Adrenal gland (tissue), 9 donors: ENCODE measurements at regions not wholly inside any gene's neighbourhood (a gene's known extent, or its start where the extent isn't known, plus 50 kb on each side); places are given as distances from the start of the nearest gene placed in this dataset.

Experiments
- DNase-seq, 7 donors: peaks; one replicate each; pipeline ENCODE4 v3.0.0-alpha.2; 2019 to 2020
- H3K27ac ChIP-seq, 5 donors: fragments of 200-600 bp; sonication (generic) in 4 of 5; 1 replicate in 3 of 5; 2 replicates in 2 of 5; pipeline versions ENCODE4 v1.5.1 to v1.8.0; 2016 to 2020; ENCODE audit warnings: mild to moderate bottlenecking in 1 of 5
- H3K27me3 ChIP-seq: fragments of 200-600 bp; 2 replicates; pipeline ENCODE4 v1.8.0; 2021
- H3K36me3 ChIP-seq, 2 donors: fragments of 200-600 bp; replicated peaks in 1 of 2; 1 replicate in 1 of 2; 2 replicates in 1 of 2; pipeline versions ENCODE4 v1.5.1 to v1.8.0; 2018 to 2022
- H3K4me1 ChIP-seq, 2 donors: fragments of 200-600 bp; replicated peaks in 1 of 2; 1 replicate in 1 of 2; 2 replicates in 1 of 2; pipeline versions ENCODE4 v1.5.1 to v1.8.0; 2018 to 2021
- H3K4me3 ChIP-seq, 4 donors: fragments of 200-600 bp; sonication (generic) in 3 of 4; one replicate each; pipeline ENCODE4 v1.5.1; 2016 to 2018
- H3K9me3 ChIP-seq, 3 donors: fragments of 200-600 bp; sonication (generic) in 1 of 3; replicated peaks in 1 of 3; 1 replicate in 2 of 3; 2 replicates in 1 of 3; pipeline versions ENCODE4 v1.5.1 to v1.8.0; 2016 to 2021
- POLR2A ChIP-seq, 2 donors: fragments of 450-650 bp; IDR thresholded peaks; one replicate each; pipeline ENCODE4 v1.6.1; 2017; ENCODE audit warnings: antibody characterized with exemption in 2 of 2, mild to moderate bottlenecking in 2 of 2, moderate library complexity in 1 of 2
- WGBS, 4 donors: extraction: QIAGEN DNeasy Blood & Tissue Kit in 2 of 4; methylation state at CpG; one replicate each; pipeline versions ENCODE4 v1.1.5 to v1.1.7; 2013 to 2017; 5-methylcytosine and 5-hydroxymethylcytosine counted together
- intact Hi-C, 2 donors: fragments of 100-400 bp; cut with DNase I; formaldehyde crosslinking; loops; one replicate each; pipeline versions ENCODE4 v1.14.1 to v1.15.0; 2022 to 2023
- TF ChIP-seq, protein P1 (sequence below), 6 experiments: fragments of 450-650 bp in 4 of 6; fragments of 200-600 bp in 2 of 6; sonication (generic) in 1 of 6; IDR thresholded peaks; 1 replicate in 5 of 6; 2 replicates in 1 of 6; pipeline versions ENCODE4 v1.5.1 to v1.8.0; 2016 to 2021; ENCODE audit warnings: antibody characterized with exemption in 6 of 6, mild to moderate bottlenecking in 2 of 6, moderate library complexity in 1 of 6
- donor health status: healthy with polysubstance abuse.
- donor health status: Bipolar disorder and iron deficiency.
- donor health status: DM: yes; HTN: yes; CAD: no.
- donor health status: DM: no; HTN: no; CAD: no.
- donor health status: DM: no; HTN: no; CAD: no.

DNA sequence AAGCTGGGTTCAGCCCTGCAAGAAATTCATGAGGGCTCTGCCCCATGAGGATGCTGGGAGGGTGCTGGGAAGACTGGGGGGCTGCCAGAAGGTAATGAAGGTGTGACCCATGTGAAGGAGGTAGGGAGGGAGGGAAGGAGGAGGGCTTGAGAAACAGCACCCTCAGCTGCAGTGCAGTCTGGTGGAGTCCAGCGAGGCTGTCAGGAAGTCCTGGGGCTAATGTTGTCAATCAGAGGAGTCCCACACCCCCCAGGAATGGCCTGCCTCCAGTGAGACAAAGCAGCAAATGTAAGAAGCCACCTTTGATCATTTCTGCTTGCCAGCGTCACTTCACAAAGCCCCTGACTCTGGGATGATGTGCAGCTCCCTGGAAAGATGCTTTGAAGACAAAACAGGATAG lies 248.4 kb downstream of the SH3BP4 start:
- TF ChIP-seq, protein P1, sequence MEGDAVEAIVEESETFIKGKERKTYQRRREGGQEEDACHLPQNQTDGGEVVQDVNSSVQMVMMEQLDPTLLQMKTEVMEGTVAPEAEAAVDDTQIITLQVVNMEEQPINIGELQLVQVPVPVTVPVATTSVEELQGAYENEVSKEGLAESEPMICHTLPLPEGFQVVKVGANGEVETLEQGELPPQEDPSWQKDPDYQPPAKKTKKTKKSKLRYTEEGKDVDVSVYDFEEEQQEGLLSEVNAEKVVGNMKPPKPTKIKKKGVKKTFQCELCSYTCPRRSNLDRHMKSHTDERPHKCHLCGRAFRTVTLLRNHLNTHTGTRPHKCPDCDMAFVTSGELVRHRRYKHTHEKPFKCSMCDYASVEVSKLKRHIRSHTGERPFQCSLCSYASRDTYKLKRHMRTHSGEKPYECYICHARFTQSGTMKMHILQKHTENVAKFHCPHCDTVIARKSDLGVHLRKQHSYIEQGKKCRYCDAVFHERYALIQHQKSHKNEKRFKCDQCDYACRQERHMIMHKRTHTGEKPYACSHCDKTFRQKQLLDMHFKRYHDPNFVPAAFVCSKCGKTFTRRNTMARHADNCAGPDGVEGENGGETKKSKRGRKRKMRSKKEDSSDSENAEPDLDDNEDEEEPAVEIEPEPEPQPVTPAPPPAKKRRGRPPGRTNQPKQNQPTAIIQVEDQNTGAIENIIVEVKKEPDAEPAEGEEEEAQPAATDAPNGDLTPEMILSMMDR (IDR thresholded peaks at IDR 0.05): no peak
- TF ChIP-seq POLR2A (IDR thresholded peaks at IDR 0.05): no peak
- Histone ChIP-seq H3K27me3 (no peaks in the 10 kb centered on the region), H3K36me3 (no peaks in the 10 kb centered on the region), H3K4me1 (no peaks in the 10 kb centered on the region), H3K9me3 (no peaks in the 10 kb centered on the region), H3K27ac (no peak overlapping the region), H3K4me3 (no peak overlapping the region)
- intact Hi-C loops: no loop called here
- WGBS, 4 donors: 56 to 82% (median 68%) methylated on average over 2 of the region's 2 CpGs
- DNase-seq: no peak

DNA sequence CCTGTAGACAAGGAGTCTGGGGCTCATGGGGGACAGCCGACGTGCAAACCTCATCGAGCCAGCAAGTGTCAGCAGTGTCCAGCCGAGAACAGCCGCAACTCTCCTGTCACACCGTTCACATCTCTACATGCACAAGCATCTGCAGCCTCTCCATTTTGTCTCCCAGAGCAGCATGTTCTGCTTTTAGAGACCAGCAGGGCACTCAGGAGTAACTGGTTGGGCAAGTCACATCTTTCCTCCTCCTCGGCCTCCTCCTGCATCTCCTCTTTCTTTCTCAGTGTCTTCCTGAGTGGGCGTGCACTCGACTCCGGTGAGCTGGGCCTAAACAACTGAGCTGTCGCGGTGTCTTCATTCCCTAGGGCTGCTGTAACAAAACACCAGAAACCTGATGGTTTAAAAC lies 249.9 kb downstream of the SH3BP4 start:
- intact Hi-C loops: no loop called here
- Histone ChIP-seq H3K27ac (no peak overlapping the region), H3K36me3 (no peaks in the 10 kb centered on the region), H3K9me3 (no peaks in the 10 kb centered on the region), H3K4me1 (no peaks in the 10 kb centered on the region), H3K4me3 (no peak overlapping the region), H3K27me3 (no peaks in the 10 kb centered on the region)
- no peak for DNase-seq
- 78 to 93% (median 81%) methylated on average over 12 of the region's 12 CpGs for WGBS, 4 donors
- TF ChIP-seq POLR2A (IDR thresholded peaks at IDR 0.05): no peak
- TF ChIP-seq, protein P1 (IDR thresholded peaks at IDR 0.05): no peak

DNA sequence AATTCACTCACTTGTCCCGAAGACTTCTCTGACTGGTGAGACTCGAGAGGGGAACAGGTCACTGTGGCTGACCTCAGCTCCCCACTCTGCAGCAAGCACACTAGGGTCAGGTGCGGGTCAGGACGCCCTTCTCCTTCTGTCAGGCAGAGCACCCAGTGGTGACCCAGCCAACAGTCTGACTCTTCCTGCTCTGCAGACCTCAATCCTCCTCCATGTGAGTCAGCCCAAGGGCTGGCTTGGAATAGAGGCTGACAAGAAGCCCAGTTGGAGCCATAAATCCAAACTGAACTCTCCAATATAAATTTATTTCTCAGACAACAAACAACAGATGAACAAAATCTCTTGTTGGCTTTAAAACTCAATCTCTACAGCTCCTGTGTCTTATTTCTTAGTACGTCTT lies 253.1 kb downstream of the SH3BP4 start:
- H3K4me3 ChIP-seq: no peak overlapping the region
- no peaks in the 10 kb centered on the region for H3K36me3 ChIP-seq
- intact Hi-C loops: no loop called here
- DNase-seq: peak in 2 of 7 donors; percentile 5 to 10
- H3K4me1 ChIP-seq: no peaks in the 10 kb centered on the region
- H3K27me3 ChIP-seq: no peaks in the 10 kb centered on the region
- H3K9me3 ChIP-seq: no peaks in the 10 kb centered on the region
- 71 to 85% (median 81%) methylated on average over 3 to 5 of the region's 5 CpGs for WGBS, 4 donors
- H3K27ac ChIP-seq: no peak overlapping the region
- no peak for TF ChIP-seq POLR2A (IDR thresholded peaks at IDR 0.05)
- TF ChIP-seq, protein P1 (IDR thresholded peaks at IDR 0.05): no peak

DNA sequence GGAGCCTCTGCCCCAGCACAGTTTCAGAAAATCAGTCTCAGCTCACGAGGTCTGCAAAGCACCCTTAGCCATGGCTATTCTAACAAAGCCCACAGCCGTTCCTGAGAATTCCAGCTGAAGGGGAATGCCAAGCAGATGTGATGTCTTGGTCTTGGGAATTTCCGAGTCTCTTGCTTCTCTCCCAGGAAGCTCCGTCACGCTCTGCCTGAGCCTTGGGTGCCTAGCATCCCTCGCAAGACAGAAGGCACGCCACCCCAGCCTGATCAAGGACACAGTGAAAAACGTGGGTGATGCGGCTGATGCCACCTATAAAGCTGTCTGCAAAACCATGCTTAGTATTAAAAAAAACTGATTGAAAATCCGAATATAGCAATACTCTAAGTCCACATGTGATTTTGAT lies 254.6 kb downstream of the SH3BP4 start:
- DNase-seq: no peak
- no peak overlapping the region for H3K4me3 ChIP-seq
- no peak overlapping the region for H3K27ac ChIP-seq
- no peaks in the 10 kb centered on the region for H3K9me3 ChIP-seq
- no peaks in the 10 kb centered on the region for H3K4me1 ChIP-seq
- H3K36me3 ChIP-seq: no peaks in the 10 kb centered on the region
- TF ChIP-seq, protein P1 (IDR thresholded peaks at IDR 0.05): no peak
- TF ChIP-seq POLR2A (IDR thresholded peaks at IDR 0.05): no peak
- WGBS, 4 donors: 56 to 73% (median 63%) methylated on average over 6 to 10 of the region's 10 CpGs
- intact Hi-C loops: no loop called here
- H3K27me3 ChIP-seq: no peaks in the 10 kb centered on the region
